Right atrium auricular region (tissue), 2 donors: ENCODE measurements at regions not wholly inside any gene's neighbourhood (a gene's known extent, or its start where the extent isn't known, plus 50 kb on each side); places are given as distances from the start of the nearest gene placed in this dataset.
"Not testable (repeated sequence)": the region's sequence is repeated elsewhere in the genome, so short reads cannot be mapped to it uniquely, and the experiment has no call there.

Experiments
- DNase-seq: peaks from one replicate; pipeline ENCODE4 v3.0.0-alpha.2; 2019; ENCODE audit warnings: low spot score
- H3K27ac ChIP-seq, 2 donors: fragments of 200-600 bp; sonication (generic); 1 replicate in 1 of 2; 2 replicates in 1 of 2; pipeline ENCODE4 v1.5.1; 2016 to 2019
- H3K27me3 ChIP-seq, 2 donors: fragments of 200-600 bp; sonication (generic); one replicate each; pipeline versions ENCODE4 v1.5.1 to v1.6.0; 2017 to 2019
- H3K36me3 ChIP-seq: fragments of 200-600 bp; sonication (generic); one replicate; pipeline ENCODE4 v1.5.1; 2016
- H3K4me1 ChIP-seq, 2 donors: fragments of 200-600 bp; sonication (generic); one replicate each; pipeline versions ENCODE4 v1.5.1 to v1.6.0; 2017 to 2019
- H3K4me3 ChIP-seq, 2 donors: fragments of 200-600 bp; sonication (generic); 1 replicate in 1 of 2; 2 replicates in 1 of 2; pipeline ENCODE4 v1.5.1; 2017 to 2019; ENCODE audit warnings: mild to moderate bottlenecking in 1 of 2, moderate library complexity in 1 of 2
- H3K9me3 ChIP-seq, 2 donors: fragments of 200-600 bp; sonication (generic); one replicate each; pipeline ENCODE4 v1.5.1; 2019
- TF ChIP-seq, protein P1 (sequence below), 2 donors: fragments of 200-600 bp; sonication (generic); IDR thresholded peaks; one replicate each; pipeline ENCODE4 v1.5.1; 2019; ENCODE audit warnings: antibody characterized with exemption in 2 of 2

DNA sequence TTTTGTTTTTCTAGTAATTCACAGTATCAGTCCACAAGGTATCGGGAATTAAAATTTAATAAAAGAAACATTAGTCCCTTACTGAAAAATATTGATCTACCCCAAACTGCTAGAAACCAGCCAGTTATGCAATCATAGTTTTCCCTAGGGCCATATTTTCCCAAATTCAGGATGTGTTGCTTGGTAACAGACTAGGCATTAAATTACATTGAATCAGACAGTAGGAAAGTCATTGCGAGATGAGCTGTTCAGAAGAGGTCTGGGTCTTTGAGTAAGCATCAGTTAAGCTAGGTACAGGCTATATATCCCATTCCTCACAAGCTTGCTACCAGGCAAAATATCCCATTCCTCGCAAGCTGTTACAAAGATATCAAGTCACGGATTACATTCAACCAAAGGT lies 123.0 kb upstream of the CCDC150 start:
- Histone ChIP-seq H3K27ac (no peak overlapping the region), H3K36me3 (no peaks in the 10 kb centered on the region), H3K9me3 (no peaks in the 10 kb centered on the region), H3K27me3 (no peaks in the 10 kb centered on the region), H3K4me1 (peaks cover 0 to 11% of the 10 kb centered on the region in 2 donors), H3K4me3 (no peak overlapping the region)
- no peak for DNase-seq
- TF ChIP-seq, protein P1, sequence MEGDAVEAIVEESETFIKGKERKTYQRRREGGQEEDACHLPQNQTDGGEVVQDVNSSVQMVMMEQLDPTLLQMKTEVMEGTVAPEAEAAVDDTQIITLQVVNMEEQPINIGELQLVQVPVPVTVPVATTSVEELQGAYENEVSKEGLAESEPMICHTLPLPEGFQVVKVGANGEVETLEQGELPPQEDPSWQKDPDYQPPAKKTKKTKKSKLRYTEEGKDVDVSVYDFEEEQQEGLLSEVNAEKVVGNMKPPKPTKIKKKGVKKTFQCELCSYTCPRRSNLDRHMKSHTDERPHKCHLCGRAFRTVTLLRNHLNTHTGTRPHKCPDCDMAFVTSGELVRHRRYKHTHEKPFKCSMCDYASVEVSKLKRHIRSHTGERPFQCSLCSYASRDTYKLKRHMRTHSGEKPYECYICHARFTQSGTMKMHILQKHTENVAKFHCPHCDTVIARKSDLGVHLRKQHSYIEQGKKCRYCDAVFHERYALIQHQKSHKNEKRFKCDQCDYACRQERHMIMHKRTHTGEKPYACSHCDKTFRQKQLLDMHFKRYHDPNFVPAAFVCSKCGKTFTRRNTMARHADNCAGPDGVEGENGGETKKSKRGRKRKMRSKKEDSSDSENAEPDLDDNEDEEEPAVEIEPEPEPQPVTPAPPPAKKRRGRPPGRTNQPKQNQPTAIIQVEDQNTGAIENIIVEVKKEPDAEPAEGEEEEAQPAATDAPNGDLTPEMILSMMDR (IDR thresholded peaks at IDR 0.05) = no peak

DNA sequence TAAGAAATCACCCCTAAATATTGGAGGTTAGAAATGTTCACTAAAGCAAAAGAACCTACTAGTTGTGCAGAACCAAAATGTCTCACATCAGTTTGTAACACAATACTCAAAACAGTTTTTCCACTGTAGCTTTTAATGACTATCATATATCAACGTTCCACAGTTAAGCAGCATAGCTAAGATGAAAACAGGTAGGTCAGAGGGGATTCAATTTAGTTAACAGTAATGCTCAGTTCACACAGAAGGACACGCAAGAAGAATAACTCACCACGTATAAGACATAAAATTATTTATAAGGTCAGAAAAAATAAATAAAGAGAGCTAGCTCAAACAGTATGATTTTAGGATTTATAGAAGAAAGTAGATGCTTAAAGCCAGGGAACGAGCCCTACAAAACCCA lies 118.9 kb upstream of the CCDC150 start:
- Histone ChIP-seq H3K27ac (no peak overlapping the region), H3K4me1 (no peaks in the 10 kb centered on the region), H3K36me3 (no peaks in the 10 kb centered on the region), H3K27me3 (no peaks in the 10 kb centered on the region), H3K4me3 (no peak overlapping the region), H3K9me3 (no peaks in the 10 kb centered on the region)
- TF ChIP-seq, protein P1 (IDR thresholded peaks at IDR 0.05) = no peak
- no peak for DNase-seq

DNA sequence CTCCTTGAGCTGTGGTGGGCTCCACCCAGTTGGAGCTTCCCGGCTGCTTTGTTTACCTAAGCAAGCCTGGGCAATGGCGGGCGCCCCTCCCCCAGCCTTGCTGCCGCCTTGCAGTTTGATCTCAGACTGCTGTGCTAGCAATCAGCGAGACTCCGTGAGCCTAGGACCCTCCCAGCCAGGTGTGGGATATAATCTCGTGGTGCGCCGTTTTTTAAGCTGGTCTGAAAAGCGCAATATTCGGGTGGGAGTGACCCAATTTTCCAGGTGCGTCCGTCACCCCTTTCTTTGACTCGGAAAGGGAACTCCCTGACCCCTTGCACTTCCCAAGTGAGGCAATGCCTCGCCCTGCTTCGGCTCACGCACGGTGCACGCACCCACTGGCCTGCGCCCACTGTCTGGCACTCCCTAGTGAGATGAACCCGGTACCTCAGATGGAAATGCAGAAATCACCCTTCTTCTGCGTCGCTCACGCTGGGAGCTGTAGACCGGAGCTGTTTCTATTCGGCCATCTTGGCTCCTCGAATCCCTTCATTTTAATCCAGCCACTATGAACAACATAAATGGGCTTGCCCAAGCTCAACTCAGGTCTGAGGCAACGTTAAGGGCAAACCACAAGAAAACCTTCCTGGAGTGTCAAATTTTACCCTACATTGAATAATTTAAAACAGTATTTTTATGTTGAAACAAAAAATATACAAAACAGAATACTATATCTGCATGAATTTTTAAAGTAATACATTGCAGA lies 112.4 kb upstream of the CCDC150 start:
- H3K4me1 ChIP-seq, H3K27me3 ChIP-seq, DNase-seq, H3K36me3 ChIP-seq, H3K4me3 ChIP-seq, H3K9me3 ChIP-seq, H3K27ac ChIP-seq: not testable (repeated sequence)

DNA sequence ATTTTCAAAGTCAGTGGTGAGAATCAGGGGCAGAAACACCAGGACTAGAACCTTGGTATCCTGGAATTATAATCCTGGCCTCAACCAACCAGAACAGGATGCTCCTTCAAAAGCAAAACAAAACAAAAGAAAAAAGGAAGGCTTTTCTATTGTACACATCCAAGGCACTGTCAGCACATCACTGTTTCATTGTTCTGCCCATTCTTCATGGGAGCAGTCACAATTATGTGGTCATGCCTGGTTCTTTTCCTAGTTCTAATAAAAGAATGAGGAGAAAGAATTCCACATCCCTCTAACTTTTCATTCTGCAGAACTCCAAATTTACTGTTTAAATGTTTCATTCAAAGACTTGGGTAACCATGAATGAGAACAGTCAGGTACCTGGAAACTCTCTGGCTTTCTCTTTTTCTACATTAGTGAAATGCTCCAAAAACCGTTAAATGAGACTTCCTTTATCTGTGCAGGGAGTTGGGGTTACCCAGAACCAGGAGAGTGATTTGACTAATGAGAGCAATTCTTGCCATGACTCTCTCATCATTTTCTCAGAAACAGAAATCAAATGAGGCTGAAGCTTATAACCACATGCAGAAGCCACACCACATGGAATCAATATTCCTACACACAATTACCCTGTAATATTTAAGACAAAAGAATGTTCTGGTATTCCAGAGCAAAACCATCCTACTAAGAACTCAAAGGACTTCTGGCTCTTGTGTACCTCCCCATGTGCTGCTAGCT lies 110.9 kb upstream of the CCDC150 start:
- Histone ChIP-seq H3K27ac (no peak overlapping the region), H3K27me3 (no peaks in the 10 kb centered on the region), H3K4me3 (no peak overlapping the region), H3K36me3 (no peaks in the 10 kb centered on the region), H3K4me1 (no peaks in the 10 kb centered on the region), H3K9me3 (no peaks in the 10 kb centered on the region)
- no peak for DNase-seq
- TF ChIP-seq, protein P1 (IDR thresholded peaks at IDR 0.05) = no peak

DNA sequence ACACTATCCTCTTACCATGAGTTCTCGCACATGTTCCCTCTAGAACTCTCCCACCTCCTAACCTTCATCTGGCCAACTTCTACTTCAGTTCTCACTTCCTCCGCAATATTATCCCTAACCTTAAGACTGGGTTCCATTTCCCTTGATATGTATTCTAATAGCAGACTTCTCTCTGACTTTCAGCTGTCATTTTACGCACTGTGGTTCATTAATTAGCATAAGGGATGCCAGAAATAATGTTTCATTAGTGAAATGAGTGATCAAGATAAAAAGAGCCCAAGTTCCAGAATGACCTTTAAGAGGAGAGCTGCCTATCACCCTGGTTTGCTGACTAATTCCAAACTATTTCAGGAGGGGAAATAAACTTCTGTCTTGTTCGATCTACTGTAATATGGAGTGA lies 108.6 kb upstream of the CCDC150 start:
- H3K4me3 ChIP-seq = no peak overlapping the region
- no peak for DNase-seq
- TF ChIP-seq, protein P1 (IDR thresholded peaks at IDR 0.05) = no peak
- no peaks in the 10 kb centered on the region for H3K9me3 ChIP-seq
- no peaks in the 10 kb centered on the region for H3K27me3 ChIP-seq
- no peak overlapping the region for H3K27ac ChIP-seq
- no peaks in the 10 kb centered on the region for H3K36me3 ChIP-seq
- no peaks in the 10 kb centered on the region for H3K4me1 ChIP-seq

DNA sequence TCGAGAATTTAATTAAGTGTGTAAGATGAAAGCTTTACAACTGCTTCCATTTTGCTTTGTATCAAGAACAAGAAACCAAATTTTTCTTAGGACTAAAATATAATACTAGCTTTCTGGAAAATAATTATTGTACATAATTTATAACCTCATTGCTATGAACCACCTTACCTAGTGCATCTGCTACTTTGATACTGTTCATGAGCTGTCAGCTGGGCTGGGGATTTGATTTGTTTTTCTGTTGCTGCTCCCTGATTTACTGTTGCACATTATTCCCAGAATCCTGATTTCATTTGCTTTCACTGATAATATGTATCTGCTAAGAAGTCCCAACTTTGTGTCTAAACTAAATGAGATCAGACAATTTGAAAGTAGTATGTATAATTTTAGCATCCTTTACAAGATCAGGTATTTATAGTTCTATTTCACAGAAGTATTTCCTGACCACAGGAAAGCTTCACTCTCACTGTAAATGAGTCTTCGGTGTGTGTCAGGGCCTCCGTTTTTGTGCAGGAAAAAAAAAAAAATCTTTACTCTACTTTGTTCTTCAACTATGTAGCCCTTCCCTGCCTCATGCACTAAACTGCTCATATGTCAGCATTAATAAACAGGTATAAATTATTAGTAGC lies 105.6 kb upstream of the CCDC150 start:
- Histone ChIP-seq H3K9me3 (no peaks in the 10 kb centered on the region), H3K4me3 (no peak overlapping the region), H3K27me3 (no peaks in the 10 kb centered on the region), H3K27ac (peak overlapping the region; percentile 2 to 62), H3K36me3 (no peaks in the 10 kb centered on the region), H3K4me1 (peaks cover 0 to 1% of the 10 kb centered on the region in 2 donors)
- TF ChIP-seq, protein P1 (IDR thresholded peaks at IDR 0.05) = no peak
- no peak for DNase-seq
